GM20000 (cell line): ENCODE measurements at regions not wholly inside any gene's neighbourhood (a gene's known extent, or its start where the extent isn't known, plus 50 kb on each side); places are given as distances from the start of the nearest gene placed in this dataset.

Experiments used
- DNase-seq: peaks from one replicate; pipeline ENCODE4 v3.0.0; 2012; ENCODE audit warnings: low spot score
- TF ChIP-seq, protein P1 (sequence below): IDR thresholded peaks from 2 replicates; pipeline ENCODE4 v1.5.1; 2012; ENCODE audit warnings: mild to moderate bottlenecking, control low read depth; ENCODE audit errors: extremely low read depth, missing control alignments

DNA sequence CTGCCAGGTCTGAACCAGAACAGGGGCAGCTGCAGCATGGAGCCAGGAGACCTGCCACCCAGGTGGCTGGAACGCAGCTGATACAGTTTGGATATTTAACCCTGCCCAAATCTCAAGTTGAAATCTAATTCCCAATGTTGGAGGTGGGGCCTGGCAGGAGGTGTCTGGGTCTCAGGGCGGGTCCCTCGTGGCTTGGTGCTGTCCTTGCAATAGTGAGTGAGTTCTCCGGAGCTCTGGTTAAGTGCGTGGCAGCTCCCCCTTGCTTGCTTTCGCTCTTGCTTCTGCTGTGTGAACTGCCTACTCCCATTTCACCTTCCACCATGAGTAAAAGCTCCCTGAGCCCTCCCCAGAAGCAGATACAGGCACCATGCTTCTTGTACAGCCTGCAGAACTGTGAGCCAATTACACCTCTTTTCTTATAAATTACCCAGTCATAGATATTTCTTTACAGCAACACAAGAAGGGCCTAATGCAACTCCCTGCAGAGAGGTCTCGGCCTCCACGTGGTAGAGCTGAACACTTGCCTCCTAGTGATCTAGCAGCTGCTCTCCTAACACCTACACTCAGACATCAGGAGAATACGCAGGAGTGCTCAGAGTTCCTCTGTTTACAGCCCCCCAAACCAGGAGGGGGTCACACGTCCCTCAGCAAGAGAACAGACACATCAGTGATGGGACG lies 203.7 kb downstream of the CTTN start:
- no peak for DNase-seq
- TF ChIP-seq, protein P1, sequence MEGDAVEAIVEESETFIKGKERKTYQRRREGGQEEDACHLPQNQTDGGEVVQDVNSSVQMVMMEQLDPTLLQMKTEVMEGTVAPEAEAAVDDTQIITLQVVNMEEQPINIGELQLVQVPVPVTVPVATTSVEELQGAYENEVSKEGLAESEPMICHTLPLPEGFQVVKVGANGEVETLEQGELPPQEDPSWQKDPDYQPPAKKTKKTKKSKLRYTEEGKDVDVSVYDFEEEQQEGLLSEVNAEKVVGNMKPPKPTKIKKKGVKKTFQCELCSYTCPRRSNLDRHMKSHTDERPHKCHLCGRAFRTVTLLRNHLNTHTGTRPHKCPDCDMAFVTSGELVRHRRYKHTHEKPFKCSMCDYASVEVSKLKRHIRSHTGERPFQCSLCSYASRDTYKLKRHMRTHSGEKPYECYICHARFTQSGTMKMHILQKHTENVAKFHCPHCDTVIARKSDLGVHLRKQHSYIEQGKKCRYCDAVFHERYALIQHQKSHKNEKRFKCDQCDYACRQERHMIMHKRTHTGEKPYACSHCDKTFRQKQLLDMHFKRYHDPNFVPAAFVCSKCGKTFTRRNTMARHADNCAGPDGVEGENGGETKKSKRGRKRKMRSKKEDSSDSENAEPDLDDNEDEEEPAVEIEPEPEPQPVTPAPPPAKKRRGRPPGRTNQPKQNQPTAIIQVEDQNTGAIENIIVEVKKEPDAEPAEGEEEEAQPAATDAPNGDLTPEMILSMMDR: no peak

DNA sequence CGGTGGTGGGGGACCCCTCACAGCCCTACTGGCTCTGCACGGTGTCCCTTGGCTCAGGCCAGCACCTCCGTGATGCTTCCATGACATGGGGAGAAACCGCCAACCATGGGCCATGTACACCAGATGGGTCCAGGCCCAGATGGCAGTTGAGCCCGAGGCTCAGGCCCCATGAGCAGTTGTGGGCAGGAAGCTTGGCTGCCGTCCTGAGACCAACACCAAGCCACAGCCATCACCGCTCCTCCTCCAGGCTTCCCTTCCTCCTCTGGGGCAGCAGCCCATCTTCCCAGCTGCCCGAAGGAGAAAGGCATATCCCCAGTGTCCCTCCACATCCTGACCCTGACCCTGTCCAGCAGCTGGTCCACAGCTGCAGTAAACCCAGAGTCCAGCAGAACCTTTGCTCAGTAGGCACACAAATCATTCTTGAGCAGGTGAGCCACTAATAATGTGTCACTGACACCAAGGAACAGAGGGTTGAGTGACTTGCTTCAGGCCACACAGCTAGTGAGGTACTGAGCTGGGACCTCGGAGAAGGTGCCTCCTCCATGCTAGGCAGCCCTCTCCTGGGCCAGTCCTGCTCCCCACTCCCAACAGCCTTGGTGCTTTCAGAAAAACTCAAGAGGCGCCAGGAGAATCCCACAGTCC lies 204.9 kb downstream of the CTTN start:
- TF ChIP-seq, protein P1: no peak
- no peak for DNase-seq

DNA sequence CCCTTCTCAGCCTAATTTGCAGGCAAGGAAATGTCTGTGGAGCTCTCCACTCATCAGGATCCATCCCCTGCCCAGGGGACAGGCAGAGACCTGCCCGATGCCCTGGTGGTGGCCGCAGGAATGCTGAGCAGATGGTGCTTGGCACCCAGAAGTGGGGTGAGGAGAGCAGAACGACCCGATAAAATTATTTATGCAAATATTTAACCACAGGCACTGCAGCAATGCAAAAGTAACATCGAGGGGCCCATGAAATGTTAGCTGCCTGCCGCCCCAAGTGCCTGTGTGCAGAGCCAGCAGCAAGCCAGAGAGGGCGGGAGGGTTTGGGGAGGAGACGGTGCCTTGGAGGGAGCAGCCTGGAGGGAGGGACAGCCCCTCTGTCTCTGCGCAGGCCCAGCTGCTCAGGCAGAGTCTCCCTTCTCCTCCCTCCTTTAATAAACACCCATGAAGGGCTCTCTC lies 205.5 kb downstream of the CTTN start:
- no peak for DNase-seq

GRCh38 chr11:70604221-70604620 lies 205.9 kb downstream of the CTTN start:
- DNase-seq: no peak
- TF ChIP-seq, protein P1: no peak

More for the DNA sequence above, 205.5 kb downstream of the CTTN start:
- TF ChIP-seq, protein P1: no peak

GRCh38 chr11:70604630-70605467 lies 206.5 kb downstream of the CTTN start:
- TF ChIP-seq, protein P1: no peak

DNA sequence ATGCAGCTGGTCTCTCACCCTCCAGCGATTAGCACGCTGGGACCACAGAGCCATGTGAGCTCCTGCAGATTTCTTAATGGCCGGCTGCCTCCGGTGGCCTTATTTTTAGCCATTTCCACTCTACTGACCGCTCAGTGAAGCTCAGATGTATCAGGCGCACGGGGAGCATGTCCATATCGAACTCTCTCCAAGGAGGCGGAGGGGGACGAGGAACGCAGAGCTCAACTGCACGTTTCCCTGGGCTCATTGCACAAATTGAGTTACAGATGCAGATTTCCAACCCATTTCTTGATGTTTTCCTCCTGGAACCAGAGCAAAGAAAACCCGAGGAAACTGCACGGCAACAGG lies 207.1 kb downstream of the CTTN start:
- TF ChIP-seq, protein P1: no peak
- DNase-seq: no peak

More at GRCh38 chr11:70604630-70605467, 206.5 kb downstream of the CTTN start:
- no peak for DNase-seq

DNA sequence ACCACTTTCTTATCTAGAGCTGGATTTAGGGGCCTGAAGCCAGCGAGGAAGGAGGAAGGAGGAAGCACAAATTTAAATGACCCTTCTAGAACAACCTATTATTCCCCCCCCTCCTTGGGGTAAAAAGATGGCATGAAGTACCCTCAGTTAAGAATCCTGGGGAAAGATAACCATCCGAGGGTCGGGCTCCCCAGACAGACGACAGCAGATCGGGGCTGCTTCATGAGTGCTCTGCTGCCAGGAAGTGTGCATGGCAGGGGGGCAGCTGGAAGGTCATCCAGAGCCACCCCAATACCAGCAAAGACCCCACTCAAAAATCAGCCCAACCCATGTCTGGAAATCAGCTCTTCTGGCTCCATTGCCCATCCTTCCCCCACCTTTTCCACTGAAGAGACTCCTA lies 207.5 kb downstream of the CTTN start:
- TF ChIP-seq, protein P1: no peak
- DNase-seq: no peak
